ENCODE measurements at regions not wholly inside any gene's neighbourhood (a gene's known extent, or its start where the extent isn't known, plus 50 kb on each side); places are given as distances from the start of the nearest gene placed in this dataset.

DNA sequence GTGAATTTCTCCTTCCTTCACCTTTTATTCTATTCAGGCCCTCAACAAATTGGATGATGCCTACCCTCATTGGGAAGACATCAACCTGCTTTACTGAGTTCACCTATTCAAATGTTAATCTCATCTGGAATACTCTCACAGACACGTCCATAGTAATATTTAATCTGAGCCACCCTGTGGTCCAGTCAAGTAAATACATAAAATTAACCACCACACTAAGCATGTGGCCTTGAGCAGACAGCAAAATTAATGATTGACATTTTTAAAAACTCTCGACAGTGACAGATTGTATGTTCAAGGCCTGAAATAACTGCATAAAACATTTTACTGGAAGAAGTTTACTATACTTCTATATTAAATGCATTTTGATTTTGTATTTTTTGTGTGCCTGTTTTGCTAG lies 540.6 kb upstream of the GCFC2 start:
- TF ChIP-seq, protein P1, sequence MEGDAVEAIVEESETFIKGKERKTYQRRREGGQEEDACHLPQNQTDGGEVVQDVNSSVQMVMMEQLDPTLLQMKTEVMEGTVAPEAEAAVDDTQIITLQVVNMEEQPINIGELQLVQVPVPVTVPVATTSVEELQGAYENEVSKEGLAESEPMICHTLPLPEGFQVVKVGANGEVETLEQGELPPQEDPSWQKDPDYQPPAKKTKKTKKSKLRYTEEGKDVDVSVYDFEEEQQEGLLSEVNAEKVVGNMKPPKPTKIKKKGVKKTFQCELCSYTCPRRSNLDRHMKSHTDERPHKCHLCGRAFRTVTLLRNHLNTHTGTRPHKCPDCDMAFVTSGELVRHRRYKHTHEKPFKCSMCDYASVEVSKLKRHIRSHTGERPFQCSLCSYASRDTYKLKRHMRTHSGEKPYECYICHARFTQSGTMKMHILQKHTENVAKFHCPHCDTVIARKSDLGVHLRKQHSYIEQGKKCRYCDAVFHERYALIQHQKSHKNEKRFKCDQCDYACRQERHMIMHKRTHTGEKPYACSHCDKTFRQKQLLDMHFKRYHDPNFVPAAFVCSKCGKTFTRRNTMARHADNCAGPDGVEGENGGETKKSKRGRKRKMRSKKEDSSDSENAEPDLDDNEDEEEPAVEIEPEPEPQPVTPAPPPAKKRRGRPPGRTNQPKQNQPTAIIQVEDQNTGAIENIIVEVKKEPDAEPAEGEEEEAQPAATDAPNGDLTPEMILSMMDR (IDR thresholded peaks at IDR 0.05; ENCODE audit: insufficient read depth, low read depth, low read length): no peak
- H3K4me3 ChIP-seq (ENCODE audit: low read depth, low read length): no peak overlapping the region
- no peak for DNase-seq (ENCODE audit: low read depth)

DNA sequence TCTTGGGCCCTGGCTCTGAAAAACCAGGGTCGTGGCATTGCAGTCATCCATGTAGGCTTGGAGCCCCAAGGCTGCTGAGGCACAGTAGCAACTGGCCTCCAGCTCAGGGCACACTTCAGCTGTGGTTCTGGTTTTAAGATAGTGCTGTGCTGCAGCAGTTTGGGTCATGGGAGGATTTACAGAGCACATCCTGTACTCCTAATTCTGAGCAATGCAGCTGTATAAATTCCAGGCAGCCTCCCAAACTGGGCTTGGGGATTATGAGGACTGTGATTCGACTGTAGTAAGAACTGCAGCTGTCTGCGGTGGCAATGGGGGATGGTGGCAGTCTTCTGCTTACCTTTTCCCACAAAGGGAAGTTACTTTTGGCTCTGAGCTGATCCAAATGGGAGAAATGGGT lies 536.3 kb upstream of the GCFC2 start:
- TF ChIP-seq, protein P1 (IDR thresholded peaks at IDR 0.05; ENCODE audit: insufficient read depth, low read depth, low read length): no peak
- no peak for DNase-seq (ENCODE audit: low read depth)
- H3K4me3 ChIP-seq (ENCODE audit: low read depth, low read length): no peak overlapping the region

DNA sequence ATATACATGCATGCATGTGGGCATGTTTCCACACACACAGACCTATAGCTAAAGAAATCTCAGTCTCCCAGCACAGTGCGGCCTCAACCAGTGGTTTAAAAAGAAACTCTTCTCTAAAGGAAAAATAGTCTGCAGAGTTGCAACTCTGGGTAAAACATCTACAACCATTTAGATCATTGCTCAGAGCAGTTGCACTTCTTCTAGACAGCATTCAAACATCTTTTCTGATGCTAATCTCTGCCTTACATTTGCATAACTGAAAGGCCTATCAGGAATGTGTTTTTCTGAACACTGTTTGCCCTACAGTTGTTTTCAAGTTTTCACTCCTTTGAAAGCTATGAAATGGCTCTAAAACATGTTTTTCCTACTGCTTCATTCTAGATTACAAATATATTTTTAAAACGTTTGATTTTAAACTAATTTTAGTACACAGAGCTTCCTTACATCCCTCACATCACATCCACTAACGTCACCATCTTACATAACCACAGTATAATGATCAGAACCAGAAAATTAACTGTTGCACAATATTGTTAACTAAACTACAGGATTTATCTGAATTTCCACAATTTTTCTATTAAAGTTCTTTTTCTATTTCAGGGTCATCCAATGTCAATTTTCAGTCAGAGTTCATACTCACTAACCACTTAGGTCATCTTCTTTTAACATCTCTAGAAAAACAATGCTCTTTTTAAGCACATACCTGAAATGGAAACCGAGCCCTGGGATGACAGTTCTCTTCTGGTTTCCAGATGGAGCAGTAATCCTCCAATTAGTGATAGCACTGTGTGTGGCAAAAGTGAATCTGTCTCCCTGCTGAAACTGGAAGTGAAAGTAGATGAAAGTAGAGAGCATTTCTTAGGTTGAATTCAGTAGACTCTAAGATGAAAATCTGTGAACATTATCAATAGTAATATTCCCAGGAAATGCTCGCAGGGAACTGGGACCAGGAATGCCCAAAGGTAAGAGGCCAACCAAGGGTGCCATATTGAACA lies 501.6 kb upstream of the GCFC2 start:
- no peak overlapping the region for H3K4me3 ChIP-seq (ENCODE audit: low read depth, low read length)
- no peak for DNase-seq (ENCODE audit: low read depth)
- TF ChIP-seq, protein P1 (IDR thresholded peaks at IDR 0.05; ENCODE audit: insufficient read depth, low read depth, low read length): no peak

DNA sequence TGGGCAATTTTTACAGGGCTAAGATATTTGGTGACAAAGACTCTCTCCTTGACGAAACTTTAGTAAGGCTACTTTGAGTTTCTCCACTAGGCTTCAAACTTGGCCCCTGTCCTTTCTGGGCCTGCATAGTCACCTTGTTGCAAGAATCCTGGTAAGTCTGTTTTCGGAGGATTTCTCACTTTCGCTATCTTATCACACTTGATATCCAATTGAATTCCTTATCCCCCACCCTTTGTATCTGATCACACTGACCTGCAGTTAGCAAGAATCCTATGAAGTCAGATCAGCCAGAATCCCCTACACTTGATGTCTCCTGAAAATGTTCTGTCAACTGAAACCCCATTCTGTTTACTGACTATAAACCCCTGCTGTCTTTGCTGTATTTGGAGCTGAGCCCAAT lies 499.8 kb upstream of the GCFC2 start:
- H3K4me3 ChIP-seq (ENCODE audit: low read depth, low read length): no peak overlapping the region
- TF ChIP-seq, protein P1 (IDR thresholded peaks at IDR 0.05; ENCODE audit: insufficient read depth, low read depth, low read length): no peak
- DNase-seq (ENCODE audit: low read depth): no peak

DNA sequence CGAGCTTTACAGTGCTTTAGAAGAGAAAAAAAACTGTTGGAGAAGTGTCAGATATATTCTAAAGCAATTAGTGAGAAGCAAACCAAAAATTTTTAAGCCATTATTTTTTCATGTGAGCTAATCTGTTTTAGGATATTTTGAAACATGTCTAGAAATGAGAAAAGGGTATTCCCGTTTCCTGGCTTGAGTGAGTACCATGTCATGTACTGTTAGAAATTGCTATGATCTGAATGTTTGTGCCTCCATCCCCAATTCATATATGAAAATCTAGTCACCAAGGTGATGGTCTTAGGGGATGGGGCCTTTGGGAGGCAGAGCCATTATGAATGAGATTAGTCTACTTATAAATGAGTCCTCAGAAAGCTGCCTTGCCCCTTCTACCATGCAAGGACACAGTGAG lies 493.3 kb upstream of the GCFC2 start:
- no peak overlapping the region for H3K4me3 ChIP-seq (ENCODE audit: low read depth, low read length)
- no peak for DNase-seq (ENCODE audit: low read depth)
- TF ChIP-seq, protein P1 (IDR thresholded peaks at IDR 0.05; ENCODE audit: insufficient read depth, low read depth, low read length): no peak

DNA sequence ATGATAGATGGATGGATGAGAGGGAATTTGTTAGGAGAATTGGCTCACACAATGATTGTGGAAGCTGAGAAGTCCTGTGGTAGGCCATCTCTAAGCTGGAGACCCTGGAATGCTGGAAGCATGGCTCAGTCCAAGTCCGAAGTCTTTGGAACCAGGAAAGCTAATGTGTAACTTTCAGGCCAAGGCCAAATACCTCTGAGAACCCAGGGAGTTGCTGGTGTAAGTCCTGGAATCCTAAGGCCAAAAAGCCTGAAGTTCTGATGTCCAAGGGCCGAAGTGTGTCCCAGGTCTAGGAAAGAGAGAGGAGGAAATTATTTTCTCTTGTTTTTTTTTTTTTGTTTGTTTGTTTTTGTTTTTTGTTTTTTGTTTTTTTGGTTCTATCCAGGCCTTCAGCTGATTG lies 492.2 kb upstream of the GCFC2 start:
- TF ChIP-seq, protein P1 (IDR thresholded peaks at IDR 0.05; ENCODE audit: insufficient read depth, low read depth, low read length): no peak
- H3K4me3 ChIP-seq (ENCODE audit: low read depth, low read length): no peak overlapping the region

More for the DNA sequence above, 492.2 kb upstream of the GCFC2 start:
- DNase-seq (ENCODE audit: low read depth): no peak
